ENCODE measurements at regions not wholly inside any gene's neighbourhood (a gene's known extent, or its start where the extent isn't known, plus 50 kb on each side); places are given as distances from the start of the nearest gene placed in this dataset.

GRCh38 chr3:148034353-148034752 lies 625.2 kb downstream of the ZIC1 start:
- no peak for TF ChIP-seq POLR2A (IDR thresholded peaks at IDR 0.05)
- TF ChIP-seq, protein P1, sequence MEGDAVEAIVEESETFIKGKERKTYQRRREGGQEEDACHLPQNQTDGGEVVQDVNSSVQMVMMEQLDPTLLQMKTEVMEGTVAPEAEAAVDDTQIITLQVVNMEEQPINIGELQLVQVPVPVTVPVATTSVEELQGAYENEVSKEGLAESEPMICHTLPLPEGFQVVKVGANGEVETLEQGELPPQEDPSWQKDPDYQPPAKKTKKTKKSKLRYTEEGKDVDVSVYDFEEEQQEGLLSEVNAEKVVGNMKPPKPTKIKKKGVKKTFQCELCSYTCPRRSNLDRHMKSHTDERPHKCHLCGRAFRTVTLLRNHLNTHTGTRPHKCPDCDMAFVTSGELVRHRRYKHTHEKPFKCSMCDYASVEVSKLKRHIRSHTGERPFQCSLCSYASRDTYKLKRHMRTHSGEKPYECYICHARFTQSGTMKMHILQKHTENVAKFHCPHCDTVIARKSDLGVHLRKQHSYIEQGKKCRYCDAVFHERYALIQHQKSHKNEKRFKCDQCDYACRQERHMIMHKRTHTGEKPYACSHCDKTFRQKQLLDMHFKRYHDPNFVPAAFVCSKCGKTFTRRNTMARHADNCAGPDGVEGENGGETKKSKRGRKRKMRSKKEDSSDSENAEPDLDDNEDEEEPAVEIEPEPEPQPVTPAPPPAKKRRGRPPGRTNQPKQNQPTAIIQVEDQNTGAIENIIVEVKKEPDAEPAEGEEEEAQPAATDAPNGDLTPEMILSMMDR (IDR thresholded peaks at IDR 0.05 in 4 of 5, conservative IDR thresholded peaks at IDR 0.05 in 1 of 5), result no peak
